GM19239 (cell line): ENCODE measurements at regions not wholly inside any gene's neighbourhood (a gene's known extent, or its start where the extent isn't known, plus 50 kb on each side); places are given as distances from the start of the nearest gene placed in this dataset.
"Not testable (repeated sequence)": the region's sequence is repeated elsewhere in the genome, so short reads cannot be mapped to it uniquely, and the experiment has no call there.

ENCODE experiments used
- DNase-seq: peaks from one replicate; pipeline ENCODE4 v3.0.0; 2011; ENCODE audit warnings: low spot score; ENCODE audit not compliant: insufficient read length
- FAIRE-seq: peaks from 2 replicates; lab custom pipeline; 2011; peaks lifted over from hg19 to GRCh38; lab: Jason Lieb, UNC

DNA sequence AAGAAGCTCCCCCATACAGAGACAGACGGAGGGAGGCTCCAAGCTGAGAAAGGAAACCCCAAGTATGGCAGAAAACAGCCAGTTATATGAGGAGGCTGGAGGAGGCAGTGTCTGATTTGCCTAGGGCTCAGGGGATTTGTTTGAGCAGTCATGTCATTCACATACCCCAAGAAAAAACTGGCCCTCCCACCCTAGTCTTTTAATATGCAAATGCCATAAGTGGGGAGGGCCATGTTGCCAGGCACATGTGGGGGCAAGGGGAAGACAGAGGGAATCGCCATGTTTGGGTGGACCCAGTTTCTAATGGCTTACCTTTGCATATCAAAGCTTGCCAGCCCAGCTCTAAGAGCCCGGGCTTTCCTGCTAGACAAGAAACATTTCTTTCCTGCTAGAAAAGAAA is 1163.8 kb downstream of the TAF11L14 start:
- no peak for FAIRE-seq
- no peak for DNase-seq

- DNase-seq (no peak), FAIRE-seq (no peak)
Measured at GRCh38 chr5:18799482-18800128, 1165.3 kb downstream of the TAF11L14 start.

GRCh38 chr5:18800293-18801025 is 1166.2 kb downstream of the TAF11L14 start:
- DNase-seq (no peak), FAIRE-seq (no peak)

DNA sequence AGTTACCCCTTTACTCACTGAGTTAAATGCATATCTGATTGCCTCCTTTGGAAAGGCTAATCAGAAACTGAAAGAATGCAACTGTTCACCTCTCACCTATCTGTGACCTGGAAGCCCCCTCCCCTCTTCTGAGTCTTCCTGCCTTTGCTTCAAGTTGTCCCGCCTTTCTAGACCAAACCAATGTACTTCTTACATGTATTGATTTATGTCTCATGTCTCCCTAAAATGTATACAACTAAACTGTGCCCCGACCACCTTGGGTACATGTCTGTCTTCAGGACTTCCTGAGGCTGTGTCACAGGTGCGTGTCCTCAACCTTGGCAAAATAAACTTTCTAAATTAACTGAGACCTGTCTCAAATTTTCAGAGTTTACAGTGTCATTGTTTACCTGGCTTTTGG is 1167.2 kb downstream of the TAF11L14 start:
- not testable (repeated sequence) for FAIRE-seq, DNase-seq

GRCh38 chr5:18802336-18802735 is 1168.1 kb downstream of the TAF11L14 start:
- FAIRE-seq (no peak), DNase-seq (no peak)

DNA sequence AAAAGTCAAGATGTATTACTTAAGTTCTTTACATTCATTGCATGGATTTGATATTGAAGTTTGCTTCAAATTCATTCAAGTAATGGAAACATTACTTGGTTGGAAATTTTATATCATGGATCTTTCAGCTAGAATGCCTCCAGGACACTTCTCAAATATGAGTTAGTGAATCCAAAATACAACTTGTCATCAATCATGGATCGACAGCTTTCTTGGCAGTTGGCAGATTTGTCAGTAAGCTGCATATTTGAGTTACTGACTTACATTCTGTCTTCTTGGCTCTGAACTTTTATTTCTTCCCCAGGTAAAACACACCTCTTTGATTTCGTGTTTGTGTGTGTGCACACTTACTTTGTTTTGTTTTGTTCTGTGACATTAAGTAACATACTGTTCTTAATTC is 1171.1 kb downstream of the TAF11L14 start:
- DNase-seq (no peak), FAIRE-seq (no peak)

GRCh38 chr5:18807256-18808149 is 1173.2 kb downstream of the TAF11L14 start:
- no peak for FAIRE-seq
- no peak for DNase-seq

DNA sequence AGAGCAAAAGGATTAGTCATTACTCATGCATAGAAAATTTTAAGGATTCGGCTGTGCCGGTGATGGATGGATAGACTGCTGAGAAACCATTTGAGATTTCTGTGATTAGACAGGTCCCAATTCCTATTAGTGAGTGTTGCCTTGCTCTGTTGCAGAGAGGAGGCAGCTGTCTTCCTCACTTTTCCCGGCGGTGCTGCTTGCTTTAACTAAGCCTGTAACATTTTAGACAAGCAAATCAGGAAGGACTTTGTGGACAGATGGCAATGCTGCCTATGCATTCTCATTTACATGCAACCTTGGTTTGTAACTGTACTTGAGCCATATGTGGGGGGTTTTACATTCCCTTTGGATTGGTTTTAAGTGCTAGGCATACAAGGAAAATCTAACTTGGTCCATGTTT is 1176.3 kb downstream of the CDH18 start:
- FAIRE-seq = no peak

GRCh38 chr5:18828351-18828750 is 1159.6 kb downstream of the CDH18 start:
- no peak for FAIRE-seq
- no peak for DNase-seq

More for the DNA sequence above, 1176.3 kb downstream of the CDH18 start:
- no peak for DNase-seq

DNA sequence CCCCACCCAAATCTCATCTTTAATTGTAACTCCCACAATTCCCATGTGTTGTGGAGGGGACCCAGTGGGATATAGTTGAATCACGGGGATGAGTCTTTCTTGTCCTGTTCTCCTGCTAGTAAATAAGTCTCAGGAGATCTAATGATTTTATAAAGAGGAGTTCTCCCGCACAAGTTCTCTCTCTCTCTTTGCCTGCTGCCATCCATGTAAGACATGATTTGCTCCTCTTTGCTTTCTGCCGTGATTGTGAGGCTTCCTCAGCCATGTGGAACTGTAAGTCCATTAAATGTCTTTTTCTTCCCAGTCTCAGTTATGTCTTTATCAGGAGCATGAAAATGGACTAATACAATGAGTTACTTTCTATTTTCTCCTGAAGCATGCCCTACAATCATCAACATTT is 1158.5 kb downstream of the CDH18 start:
- FAIRE-seq = no peak
- no peak for DNase-seq

DNA sequence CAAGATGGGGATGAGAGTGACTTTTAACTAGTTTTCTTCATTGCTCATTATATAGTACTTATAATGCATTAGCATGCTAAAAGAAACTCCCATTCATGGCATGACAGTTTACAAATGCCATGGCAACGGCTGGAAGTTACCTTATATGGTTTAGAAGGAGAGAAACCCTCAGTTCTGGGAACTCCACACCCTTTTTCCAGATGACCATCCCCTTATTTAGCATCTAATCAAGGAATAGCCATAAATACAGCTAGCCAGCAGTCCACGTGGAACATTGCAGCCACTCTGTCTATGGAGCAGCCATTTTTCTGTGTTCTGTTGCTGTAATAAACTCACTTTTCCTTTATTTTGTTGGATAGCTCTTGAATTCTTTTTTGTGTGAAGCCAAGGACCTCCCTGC is 1137.8 kb downstream of the CDH18 start:
- DNase-seq (no peak), FAIRE-seq (no peak)

GRCh38 chr5:18872978-18873377 is 1115.0 kb downstream of the CDH18 start:
- FAIRE-seq (no peak), DNase-seq (no peak)

DNA sequence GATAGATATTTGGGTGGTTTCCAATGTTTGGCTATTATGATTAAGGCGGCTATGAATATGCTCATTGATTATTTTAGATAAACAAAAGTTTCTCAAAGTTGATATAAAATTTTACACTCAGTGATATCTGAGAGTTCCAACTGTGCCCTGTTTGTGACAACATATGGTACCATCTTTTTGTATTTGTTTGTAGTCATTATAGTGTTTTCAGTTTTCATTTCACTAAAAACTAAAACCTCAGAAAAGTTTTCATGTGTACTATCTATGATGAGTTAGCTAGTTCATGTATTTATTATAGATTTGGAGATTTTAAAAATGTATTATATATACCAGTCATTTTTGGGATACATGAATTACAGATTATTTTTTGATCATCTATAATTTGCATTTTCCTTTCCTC is 1111.4 kb downstream of the CDH18 start:
- FAIRE-seq = no peak
- no peak for DNase-seq

DNA sequence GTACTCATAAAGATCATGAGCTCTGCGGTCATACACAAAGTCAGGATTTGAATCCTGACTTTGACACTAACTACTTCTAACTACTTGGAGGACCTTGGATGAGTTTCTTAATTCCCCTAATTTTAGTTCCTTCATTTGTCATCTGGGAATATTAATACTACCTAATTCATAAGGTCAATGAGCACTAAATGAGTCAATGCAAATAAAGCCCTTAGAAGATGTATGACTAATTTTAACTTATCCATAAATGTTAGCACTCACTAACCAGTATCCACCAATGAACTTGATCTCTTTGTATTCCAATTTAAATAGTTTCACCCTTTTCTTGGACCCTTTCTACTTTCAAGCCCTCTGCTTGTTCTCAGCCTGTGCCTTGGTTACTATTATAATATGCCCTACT is 1106.4 kb downstream of the CDH18 start:
- FAIRE-seq (no peak), DNase-seq (no peak)

- FAIRE-seq = no peak
- DNase-seq = no peak
Measured at GRCh38 chr5:18882154-18882553, 1105.8 kb downstream of the CDH18 start.

- no peak for DNase-seq
- FAIRE-seq = no peak
Measured at GRCh38 chr5:18888821-18889220, 1099.2 kb downstream of the CDH18 start.

DNA sequence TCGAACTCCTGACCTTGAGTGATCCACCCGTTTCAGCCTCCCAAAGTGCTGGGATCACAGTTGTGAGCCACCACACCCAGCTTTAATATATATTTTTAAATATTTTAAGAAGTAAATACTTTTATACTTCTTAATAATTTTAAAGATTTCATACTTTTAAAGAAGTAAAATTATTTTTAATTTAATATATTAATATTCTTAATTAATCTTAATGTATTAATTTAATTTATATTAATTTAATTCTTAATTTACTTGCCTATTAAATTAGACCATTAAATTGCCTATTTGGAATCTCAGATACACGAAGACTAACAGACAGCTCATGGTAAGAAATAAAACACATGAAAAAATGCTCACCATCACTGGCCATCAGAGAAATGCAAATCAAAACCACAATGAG is 1087.4 kb downstream of the CDH18 start:
- DNase-seq (no peak), FAIRE-seq (no peak)

DNA sequence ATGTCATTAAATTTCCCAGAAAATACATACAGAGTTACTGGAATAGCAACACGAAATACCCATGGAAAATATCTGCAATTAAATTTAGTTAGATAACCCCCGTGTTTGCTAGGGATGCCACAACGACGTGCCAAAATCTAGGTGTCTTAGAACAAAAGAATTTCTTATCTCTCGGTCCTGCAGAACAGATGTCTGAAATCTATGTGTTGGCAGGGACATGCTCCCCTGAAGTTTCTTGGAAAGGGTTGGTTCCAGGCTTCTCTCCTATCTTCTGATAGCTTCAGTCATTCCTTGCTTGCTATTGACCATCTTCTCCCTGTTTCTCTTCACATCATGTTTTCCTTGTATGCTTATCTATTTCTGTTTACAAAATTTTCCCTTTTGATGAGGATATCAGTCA is 1067.0 kb downstream of the CDH18 start:
- DNase-seq = no peak
- FAIRE-seq = no peak

- FAIRE-seq = no peak
- no peak for DNase-seq
Measured at GRCh38 chr5:18932081-18932480, 1055.9 kb downstream of the CDH18 start.

GRCh38 chr5:18944771-18945170 is 1043.2 kb downstream of the CDH18 start:
- FAIRE-seq = no peak
- DNase-seq = no peak

- FAIRE-seq (no peak), DNase-seq (no peak)
Measured at GRCh38 chr5:18954239-18954638, 1033.8 kb downstream of the CDH18 start.
